Activated T-cell treated with anti-CD3 and anti-CD28 coated beads, Interleukin-2, amount 50 U/mL, for 4 hours (primary cell): ENCODE measurements at regions not wholly inside any gene's neighbourhood (a gene's known extent, or its start where the extent isn't known, plus 50 kb on each side); places are given as distances from the start of the nearest gene placed in this dataset.

Experiments
- ATAC-seq, 2 donors: fragments of 200-7000 bp; cut with Tn5 transposase; one replicate each; pipeline ENCODE4 v1.10.0; 2021
- DNase-seq: peaks from one replicate; pipeline ENCODE4 v3.0.0-alpha.2; 2020
- H3K27me3 Mint-ChIP-seq: one replicate; pipeline ENCODE4 v1.8.0; 2021; ENCODE audit warnings: low read depth, mixed read lengths
- H3K36me3 Mint-ChIP-seq: one replicate; pipeline ENCODE4 v1.8.0; 2022; ENCODE audit warnings: mixed read lengths; ENCODE audit not compliant: insufficient read depth
- H3K4me1 Mint-ChIP-seq: one replicate; pipeline ENCODE4 v1.8.0; 2021; ENCODE audit warnings: low read depth, mixed read lengths
- H3K4me3 Mint-ChIP-seq: one replicate; pipeline ENCODE4 v1.8.0; 2021; ENCODE audit warnings: mild to moderate bottlenecking, moderate library complexity, mixed read lengths
- H3K9me3 Mint-ChIP-seq: one replicate; pipeline ENCODE4 v1.8.0; 2021; ENCODE audit warnings: mixed read lengths

DNA sequence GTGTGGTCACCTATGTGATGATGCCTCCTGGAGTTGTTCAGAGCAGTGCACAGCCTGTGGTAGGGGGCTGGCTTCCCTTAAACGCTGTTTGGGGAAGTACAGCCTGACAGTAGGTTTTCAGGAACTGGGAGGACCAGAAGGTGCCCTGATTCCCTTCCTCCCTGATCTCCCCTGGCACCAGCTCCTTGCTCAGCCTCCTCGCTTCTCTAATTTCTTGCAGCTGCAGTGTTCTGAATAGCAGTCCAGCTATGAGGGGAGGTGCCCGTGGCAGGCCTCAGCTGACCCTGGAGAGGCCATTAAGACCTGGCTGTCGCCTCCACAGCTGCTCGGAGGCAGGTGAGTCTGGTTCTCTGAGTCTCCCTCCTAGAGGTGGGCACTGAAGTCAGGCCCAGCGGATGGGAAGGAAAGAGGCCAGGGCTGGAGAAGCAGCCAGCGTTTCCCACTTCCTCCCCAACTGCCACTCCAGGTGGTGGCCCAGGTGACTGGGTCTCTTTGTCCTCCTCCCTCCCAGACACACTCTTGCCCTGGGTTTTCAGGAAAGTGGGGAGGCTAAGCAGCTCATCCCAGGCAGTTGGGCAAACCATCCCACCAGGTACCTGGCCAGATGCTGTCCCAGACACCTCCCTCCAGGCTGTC is 52.0 kb upstream of the RPL11 start:
- no peak for DNase-seq
- Mint-ChIP-seq H3K9me3 (no peaks in the 10 kb centered on the region), H3K27me3 (peaks cover 3% of the 10 kb centered on the region), H3K4me1 (peaks cover 22% of the 10 kb centered on the region), H3K36me3 (no peaks in the 10 kb centered on the region), H3K4me3 (no peak overlapping the region)
- no peak for ATAC-seq

GRCh38 chr1:23638786-23639241 is 52.8 kb upstream of the RPL11 start:
- Mint-ChIP-seq H3K27me3 (peaks cover 3% of the 10 kb centered on the region), H3K4me3 (no peak overlapping the region), H3K9me3 (no peaks in the 10 kb centered on the region), H3K36me3 (no peaks in the 10 kb centered on the region), H3K4me1 (peaks cover 28% of the 10 kb centered on the region)
- DNase-seq (no peak), ATAC-seq (no peak)

GRCh38 chr1:23638188-23638619 is 53.4 kb upstream of the RPL11 start:
- H3K36me3 Mint-ChIP-seq = no peaks in the 10 kb centered on the region
- H3K4me1 Mint-ChIP-seq = peaks cover 28% of the 10 kb centered on the region
- no peaks in the 10 kb centered on the region for H3K9me3 Mint-ChIP-seq
- DNase-seq = no peak
- ATAC-seq = no peak
- peaks cover 3% of the 10 kb centered on the region for H3K27me3 Mint-ChIP-seq
- H3K4me3 Mint-ChIP-seq = no peak overlapping the region

- Mint-ChIP-seq H3K4me1 (peaks cover 28% of the 10 kb centered on the region), H3K36me3 (no peaks in the 10 kb centered on the region), H3K4me3 (no peak overlapping the region), H3K9me3 (no peaks in the 10 kb centered on the region), H3K27me3 (peaks cover 3% of the 10 kb centered on the region)
- ATAC-seq (no peak), DNase-seq (no peak)
These were observed 55.6 kb upstream of the RPL11 start for GRCh38 chr1:23636009-23636408.

DNA sequence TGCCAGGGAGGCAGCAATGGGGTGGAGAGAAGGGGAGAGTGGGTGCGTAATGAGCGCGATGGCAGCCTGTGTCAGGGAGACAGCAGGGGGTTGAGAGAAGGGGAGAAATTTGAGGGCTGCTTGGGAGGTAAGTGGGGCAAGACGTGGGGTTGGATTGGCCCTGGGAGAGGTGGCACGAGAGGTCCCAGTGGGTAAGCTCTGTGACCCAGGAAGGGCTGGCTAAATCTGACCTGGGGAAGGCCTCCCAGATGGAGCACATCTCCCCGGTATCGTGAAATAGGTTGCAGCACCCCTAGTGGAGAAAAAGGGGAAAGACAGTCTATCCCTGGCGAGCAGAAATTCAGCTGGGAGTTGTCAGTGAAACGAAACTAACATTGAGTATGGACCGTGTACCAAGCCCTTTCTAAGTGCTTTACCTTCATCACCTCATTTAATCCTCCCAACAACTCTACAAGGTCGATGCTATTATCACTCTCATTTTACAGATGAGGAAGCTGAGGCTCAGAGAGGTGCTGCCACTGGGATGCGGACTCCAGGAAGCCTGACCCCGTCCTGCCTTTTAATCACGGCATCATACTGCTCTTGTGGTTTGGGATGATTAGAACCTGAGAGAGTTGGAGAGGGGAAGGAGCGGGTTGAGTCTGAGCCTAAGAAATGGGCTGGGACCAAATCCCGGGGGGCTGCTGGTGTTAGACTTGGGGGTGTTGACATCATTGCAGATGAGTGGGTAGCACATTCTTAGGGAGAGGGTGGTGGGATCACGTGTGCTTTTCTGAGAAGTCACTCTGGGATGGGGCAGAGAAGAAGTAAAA is 56.6 kb upstream of the RPL11 start:
- peak; percentile 49 for DNase-seq
- peaks cover 28% of the 10 kb centered on the region for H3K4me1 Mint-ChIP-seq
- peak overlapping the region; percentile 57 for H3K4me3 Mint-ChIP-seq
- H3K36me3 Mint-ChIP-seq = no peaks in the 10 kb centered on the region
- peak; percentile 70 to 77 for ATAC-seq
- peaks cover 3% of the 10 kb centered on the region for H3K27me3 Mint-ChIP-seq
- H3K9me3 Mint-ChIP-seq = no peaks in the 10 kb centered on the region

DNA sequence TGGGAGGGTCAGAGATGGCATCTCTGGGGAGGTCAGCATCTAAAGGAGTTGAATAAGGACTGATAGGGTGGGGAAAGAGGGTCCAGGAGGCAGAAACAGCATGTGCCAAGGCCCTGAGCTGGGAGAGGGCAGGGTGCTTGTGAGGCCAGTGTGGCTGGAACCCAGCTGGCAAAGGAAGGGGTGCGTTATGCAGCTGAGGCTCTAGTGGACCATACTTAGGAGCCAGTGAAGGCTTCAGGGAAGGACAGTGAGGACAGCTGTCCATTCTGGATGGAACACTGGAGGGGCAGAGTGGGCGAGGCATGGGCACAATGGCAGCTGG is 57.1 kb upstream of the RPL11 start:
- peaks cover 32% of the 10 kb centered on the region for H3K4me1 Mint-ChIP-seq
- ATAC-seq (no peak), DNase-seq (no peak)
- peaks cover 3% of the 10 kb centered on the region for H3K27me3 Mint-ChIP-seq
- H3K4me3 Mint-ChIP-seq = peak overlapping the region; percentile 12
- H3K9me3 Mint-ChIP-seq = no peaks in the 10 kb centered on the region
- H3K36me3 Mint-ChIP-seq = no peaks in the 10 kb centered on the region

DNA sequence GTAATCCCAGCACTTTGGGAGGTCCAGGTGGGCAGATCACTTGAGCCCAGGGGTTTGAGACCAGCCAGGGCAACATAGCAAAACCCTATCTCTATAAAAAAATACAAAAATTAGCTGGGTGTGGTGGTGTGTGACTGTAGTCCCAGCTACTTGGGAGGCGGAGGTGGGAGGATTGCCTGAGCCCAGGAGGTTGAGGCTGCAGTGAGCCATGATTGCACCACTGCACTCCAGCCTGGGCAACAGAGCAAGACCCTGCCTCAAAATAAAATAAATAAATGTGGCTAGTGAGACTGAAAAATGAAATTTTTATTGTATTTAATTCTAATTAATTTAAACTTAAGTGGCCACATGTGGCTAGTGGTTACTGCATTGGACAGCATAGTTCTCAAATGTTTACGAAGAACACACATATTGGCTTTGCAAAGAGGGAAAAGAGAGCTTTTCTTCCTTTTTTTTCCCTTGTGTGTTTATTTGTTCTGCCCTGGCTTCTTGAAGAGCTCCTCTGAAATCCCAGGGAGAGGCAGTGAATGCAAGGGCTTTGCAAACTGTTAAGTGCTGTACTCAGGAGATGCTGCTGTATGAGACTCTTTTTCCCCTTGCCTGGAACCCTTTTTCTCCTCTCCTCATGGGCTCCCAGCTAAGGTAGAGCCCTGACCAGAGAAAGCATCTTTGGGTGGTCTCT is 59.0 kb upstream of the RPL11 start:
- Mint-ChIP-seq H3K36me3 (no peaks in the 10 kb centered on the region), H3K27me3 (no peaks in the 10 kb centered on the region), H3K4me1 (peaks cover 44% of the 10 kb centered on the region), H3K4me3 (no peak overlapping the region), H3K9me3 (no peaks in the 10 kb centered on the region)
- ATAC-seq = no peak
- DNase-seq = no peak

- Mint-ChIP-seq H3K4me3 (no peak overlapping the region), H3K4me1 (peaks cover 47% of the 10 kb centered on the region), H3K9me3 (no peaks in the 10 kb centered on the region), H3K27me3 (no peaks in the 10 kb centered on the region), H3K36me3 (no peaks in the 10 kb centered on the region)
- DNase-seq (no peak), ATAC-seq (no peak)
These were observed 61.8 kb upstream of the RPL11 start for GRCh38 chr1:23629708-23630290.

DNA sequence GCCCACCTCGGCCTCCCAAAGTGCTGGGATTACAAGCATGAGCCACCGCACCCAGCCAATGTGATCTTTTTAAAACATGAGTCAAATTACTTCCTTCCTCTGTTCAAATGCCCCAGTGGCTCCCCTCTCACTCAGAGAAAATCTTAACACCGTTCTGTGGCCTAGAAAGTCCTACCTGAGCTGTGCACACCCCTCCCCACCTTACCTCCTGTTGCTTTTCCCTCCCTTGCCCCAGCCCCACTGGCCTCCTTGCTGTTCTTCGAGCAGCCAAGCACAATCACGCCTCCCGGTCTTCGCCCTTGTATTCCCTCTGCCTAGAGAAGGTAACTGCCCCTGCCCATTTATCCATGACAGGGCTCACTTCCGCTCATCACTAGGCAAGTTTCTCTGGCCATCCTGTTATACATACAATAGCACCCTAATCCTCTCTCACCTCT is 62.6 kb upstream of the RPL11 start:
- DNase-seq (no peak), ATAC-seq (no peak)
- H3K36me3 Mint-ChIP-seq = peaks cover 2% of the 10 kb centered on the region
- peaks cover 46% of the 10 kb centered on the region for H3K4me1 Mint-ChIP-seq
- H3K27me3 Mint-ChIP-seq = no peaks in the 10 kb centered on the region
- H3K9me3 Mint-ChIP-seq = peaks cover 4% of the 10 kb centered on the region
- peak overlapping the region; percentile 33 for H3K4me3 Mint-ChIP-seq

- no peaks in the 10 kb centered on the region for H3K27me3 Mint-ChIP-seq
- H3K36me3 Mint-ChIP-seq = peaks cover 2% of the 10 kb centered on the region
- H3K4me3 Mint-ChIP-seq = peak overlapping the region; percentile 83
- no peak for DNase-seq
- peaks cover 4% of the 10 kb centered on the region for H3K9me3 Mint-ChIP-seq
- H3K4me1 Mint-ChIP-seq = peaks cover 59% of the 10 kb centered on the region
- peak in 1 of 2 donors; percentile 49 for ATAC-seq
These were observed 64.4 kb upstream of the RPL11 start for GRCh38 chr1:23627069-23627735.

DNA sequence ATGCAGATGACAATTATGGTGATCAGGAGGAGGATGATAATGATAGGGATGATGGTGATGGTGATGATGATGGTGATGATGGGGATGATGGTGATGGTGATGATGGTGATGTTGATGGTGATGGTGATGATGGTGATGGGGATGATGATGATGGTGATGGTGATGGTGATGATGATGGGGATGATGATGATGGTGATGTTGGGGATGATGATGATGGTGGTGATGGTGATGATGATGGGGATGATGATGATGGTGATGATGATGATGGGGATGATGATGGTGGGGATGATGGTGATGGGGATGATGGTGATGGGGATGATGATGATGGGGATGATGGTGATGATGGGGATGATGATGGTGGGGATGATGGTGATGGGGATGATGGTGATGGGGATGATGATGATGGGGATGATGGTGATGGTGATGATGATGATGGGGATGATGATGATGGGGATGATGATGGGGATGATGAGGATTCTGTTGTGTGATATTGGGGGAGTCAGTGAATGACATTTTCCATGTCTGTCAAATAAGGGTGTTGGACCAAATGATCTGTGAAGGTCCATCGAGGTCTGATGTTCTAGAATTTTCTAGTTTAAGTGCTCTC is 65.6 kb upstream of the RPL11 start:
- H3K27me3 Mint-ChIP-seq = no peaks in the 10 kb centered on the region
- peaks cover 4% of the 10 kb centered on the region for H3K9me3 Mint-ChIP-seq
- H3K4me3 Mint-ChIP-seq = no peak overlapping the region
- H3K36me3 Mint-ChIP-seq = peaks cover 2% of the 10 kb centered on the region
- peaks cover 70% of the 10 kb centered on the region for H3K4me1 Mint-ChIP-seq
- ATAC-seq (no peak), DNase-seq (no peak)

- ATAC-seq (no peak), DNase-seq (no peak)
- peaks cover 76% of the 10 kb centered on the region for H3K4me1 Mint-ChIP-seq
- H3K36me3 Mint-ChIP-seq = peaks cover 2% of the 10 kb centered on the region
- H3K4me3 Mint-ChIP-seq = no peak overlapping the region
- peaks cover 4% of the 10 kb centered on the region for H3K9me3 Mint-ChIP-seq
- H3K27me3 Mint-ChIP-seq = no peaks in the 10 kb centered on the region
These were observed 66.1 kb upstream of the RPL11 start for GRCh38 chr1:23625459-23625858.

DNA sequence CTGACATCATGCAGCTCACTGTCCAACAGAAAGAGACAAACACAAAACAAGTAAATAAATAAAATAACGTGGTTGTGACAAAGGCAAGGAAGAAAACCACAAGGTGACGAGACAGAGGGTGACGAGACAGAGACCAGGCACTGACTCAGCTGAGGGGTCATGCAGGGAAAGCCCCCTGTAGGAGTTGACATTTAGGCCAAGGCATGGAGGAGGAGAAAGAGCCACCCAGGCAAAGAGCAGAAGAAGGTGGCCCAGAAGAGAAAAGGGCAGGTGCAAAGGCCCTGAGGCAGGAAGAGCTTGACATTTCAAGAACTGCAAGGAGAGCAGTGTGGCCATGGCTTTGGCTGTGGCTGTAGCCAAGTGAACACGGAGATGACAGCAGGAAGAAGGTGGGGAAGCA is 65.1 kb upstream of the ID3 start:
- H3K9me3 Mint-ChIP-seq = peaks cover 4% of the 10 kb centered on the region
- peaks cover 2% of the 10 kb centered on the region for H3K36me3 Mint-ChIP-seq
- no peaks in the 10 kb centered on the region for H3K27me3 Mint-ChIP-seq
- ATAC-seq (peak; percentile 75 to 77), DNase-seq (peak; percentile 62)
- peak overlapping the region; percentile 40 for H3K4me3 Mint-ChIP-seq
- peaks cover 80% of the 10 kb centered on the region for H3K4me1 Mint-ChIP-seq

DNA sequence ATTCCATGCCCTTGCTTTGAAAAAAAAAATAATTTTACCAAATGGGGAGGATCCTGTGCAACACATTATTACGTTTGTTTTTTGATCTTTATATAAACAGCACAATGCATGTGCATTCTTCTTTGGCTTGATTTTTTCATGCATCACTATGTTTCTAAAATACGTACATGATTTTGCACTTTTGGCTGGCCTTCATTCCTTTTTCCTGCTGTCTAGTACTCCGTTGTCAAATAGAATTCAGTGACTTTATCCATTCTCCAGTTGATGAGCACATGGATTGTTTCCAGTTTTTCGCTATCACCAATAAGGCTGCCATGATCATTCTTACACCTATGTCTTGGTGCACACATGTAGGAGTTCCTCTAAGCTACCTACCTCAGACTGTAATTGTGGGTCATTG is 63.0 kb upstream of the ID3 start:
- H3K4me3 Mint-ChIP-seq = no peak overlapping the region
- no peak for ATAC-seq
- H3K36me3 Mint-ChIP-seq = peaks cover 2% of the 10 kb centered on the region
- H3K9me3 Mint-ChIP-seq = peaks cover 4% of the 10 kb centered on the region
- H3K4me1 Mint-ChIP-seq = peaks cover 83% of the 10 kb centered on the region
- H3K27me3 Mint-ChIP-seq = no peaks in the 10 kb centered on the region
- DNase-seq = no peak
